Mesothelial cell of epicardium (in vitro differentiated cells): ENCODE measurements at regions not wholly inside any gene's neighbourhood (a gene's known extent, or its start where the extent isn't known, plus 50 kb on each side); places are given as distances from the start of the nearest gene placed in this dataset.
"Not testable (repeated sequence)": the region's sequence is repeated elsewhere in the genome, so short reads cannot be mapped to it uniquely, and the experiment has no call there.

Source experiments
- DNase-seq, 2 experiments: peaks; one replicate each; pipeline ENCODE4 v3.0.0; 2021; ENCODE audit warnings: low spot score in 2 of 2; ENCODE audit not compliant: unreplicated experiment in 2 of 2
- H3K27ac Mint-ChIP-seq: 2 replicates; pipeline ENCODE4 v1.8.0; 2021; ENCODE audit warnings: mixed read lengths
- H3K27me3 Mint-ChIP-seq: 2 replicates; pipeline ENCODE4 v1.8.0; 2021; ENCODE audit warnings: low read depth, mixed read lengths
- H3K36me3 Mint-ChIP-seq: 2 replicates; pipeline ENCODE4 v1.8.0; 2021; ENCODE audit warnings: mixed read lengths
- H3K4me1 Mint-ChIP-seq: 2 replicates; pipeline ENCODE4 v1.8.0; 2021; ENCODE audit warnings: mixed read lengths
- H3K4me3 Mint-ChIP-seq: 2 replicates; pipeline ENCODE4 v1.8.0; 2021; ENCODE audit warnings: mild to moderate bottlenecking, moderate library complexity, mixed read lengths
- H3K9me3 Mint-ChIP-seq: 2 replicates; pipeline ENCODE4 v1.8.0; 2021; ENCODE audit warnings: mixed read lengths
- TF ChIP-seq, protein P1 (sequence below): fragments of 200-600 bp; sonication (generic); IDR thresholded peaks from one replicate; pipeline ENCODE4 v1.5.0; 2021; ENCODE audit warnings: antibody characterized with exemption; ENCODE audit not compliant: unreplicated experiment

GRCh38 chr5:87539839-87540238 is 127.1 kb upstream of the CCNH start:
- Mint-ChIP-seq H3K27ac (no peak overlapping the region), H3K4me3 (no peak overlapping the region), H3K9me3 (no peaks in the 10 kb centered on the region), H3K4me1 (peaks cover 16% of the 10 kb centered on the region), H3K27me3 (peaks cover 3% of the 10 kb centered on the region), H3K36me3 (no peaks in the 10 kb centered on the region)
- no peak for DNase-seq
- TF ChIP-seq, protein P1, sequence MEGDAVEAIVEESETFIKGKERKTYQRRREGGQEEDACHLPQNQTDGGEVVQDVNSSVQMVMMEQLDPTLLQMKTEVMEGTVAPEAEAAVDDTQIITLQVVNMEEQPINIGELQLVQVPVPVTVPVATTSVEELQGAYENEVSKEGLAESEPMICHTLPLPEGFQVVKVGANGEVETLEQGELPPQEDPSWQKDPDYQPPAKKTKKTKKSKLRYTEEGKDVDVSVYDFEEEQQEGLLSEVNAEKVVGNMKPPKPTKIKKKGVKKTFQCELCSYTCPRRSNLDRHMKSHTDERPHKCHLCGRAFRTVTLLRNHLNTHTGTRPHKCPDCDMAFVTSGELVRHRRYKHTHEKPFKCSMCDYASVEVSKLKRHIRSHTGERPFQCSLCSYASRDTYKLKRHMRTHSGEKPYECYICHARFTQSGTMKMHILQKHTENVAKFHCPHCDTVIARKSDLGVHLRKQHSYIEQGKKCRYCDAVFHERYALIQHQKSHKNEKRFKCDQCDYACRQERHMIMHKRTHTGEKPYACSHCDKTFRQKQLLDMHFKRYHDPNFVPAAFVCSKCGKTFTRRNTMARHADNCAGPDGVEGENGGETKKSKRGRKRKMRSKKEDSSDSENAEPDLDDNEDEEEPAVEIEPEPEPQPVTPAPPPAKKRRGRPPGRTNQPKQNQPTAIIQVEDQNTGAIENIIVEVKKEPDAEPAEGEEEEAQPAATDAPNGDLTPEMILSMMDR = no peak

DNA sequence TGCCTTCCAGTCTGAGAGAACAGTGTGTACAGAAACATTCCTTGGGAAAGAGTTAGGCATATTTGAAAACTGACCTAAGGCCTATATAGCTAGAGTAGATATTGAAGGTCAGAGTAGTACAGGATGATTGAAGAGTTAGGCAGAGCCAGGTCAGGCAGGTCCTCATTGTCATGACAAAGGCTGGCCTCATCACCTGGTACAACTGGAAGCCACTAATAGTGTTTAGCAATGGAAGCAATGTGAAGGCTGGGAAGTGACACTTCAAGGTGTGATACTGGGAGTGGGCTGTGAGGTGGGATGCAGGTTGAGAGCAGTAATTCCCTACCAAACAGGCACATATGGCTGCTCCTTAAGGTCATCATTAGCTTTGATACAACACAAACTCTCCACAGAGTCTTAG is 123.6 kb upstream of the CCNH start:
- Mint-ChIP-seq H3K27ac (no peak overlapping the region), H3K36me3 (no peaks in the 10 kb centered on the region), H3K27me3 (peaks cover 3% of the 10 kb centered on the region), H3K4me3 (no peak overlapping the region), H3K9me3 (no peaks in the 10 kb centered on the region), H3K4me1 (peaks cover 12% of the 10 kb centered on the region)
- TF ChIP-seq, protein P1 = no peak
- no peak for DNase-seq

DNA sequence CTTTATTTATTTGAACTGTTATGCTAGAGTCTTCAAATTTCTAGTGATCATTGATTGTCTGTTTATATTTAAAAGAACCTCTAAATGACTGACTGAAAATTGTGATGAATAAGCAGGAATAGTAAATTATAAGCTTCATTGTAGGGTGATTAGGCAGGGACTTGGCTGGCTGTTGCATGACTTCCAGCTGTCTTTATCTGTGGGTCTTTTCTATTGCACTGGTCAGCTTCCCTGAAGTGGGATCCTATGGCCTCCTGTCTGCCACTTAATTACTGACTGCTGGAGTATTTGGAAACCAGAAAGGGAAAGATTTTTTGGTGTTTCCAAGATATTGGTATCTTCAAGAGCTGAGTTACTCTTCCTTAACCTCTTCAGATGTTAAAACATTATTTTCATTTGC is 123.0 kb upstream of the CCNH start:
- DNase-seq = no peak
- Mint-ChIP-seq H3K4me3 (no peak overlapping the region), H3K36me3 (no peaks in the 10 kb centered on the region), H3K27ac (no peak overlapping the region), H3K4me1 (peaks cover 6% of the 10 kb centered on the region), H3K9me3 (no peaks in the 10 kb centered on the region), H3K27me3 (peaks cover 3% of the 10 kb centered on the region)
- TF ChIP-seq, protein P1 = no peak

- H3K36me3 Mint-ChIP-seq = no peaks in the 10 kb centered on the region
- no peaks in the 10 kb centered on the region for H3K4me1 Mint-ChIP-seq
- H3K4me3 Mint-ChIP-seq = no peak overlapping the region
- DNase-seq = no peak
- TF ChIP-seq, protein P1 = no peak
- H3K27ac Mint-ChIP-seq = no peak overlapping the region
- H3K9me3 Mint-ChIP-seq = peaks cover 3% of the 10 kb centered on the region
- H3K27me3 Mint-ChIP-seq = no peaks in the 10 kb centered on the region
Observed at GRCh38 chr5:87529486-87530076, 116.9 kb upstream of the CCNH start.

DNA sequence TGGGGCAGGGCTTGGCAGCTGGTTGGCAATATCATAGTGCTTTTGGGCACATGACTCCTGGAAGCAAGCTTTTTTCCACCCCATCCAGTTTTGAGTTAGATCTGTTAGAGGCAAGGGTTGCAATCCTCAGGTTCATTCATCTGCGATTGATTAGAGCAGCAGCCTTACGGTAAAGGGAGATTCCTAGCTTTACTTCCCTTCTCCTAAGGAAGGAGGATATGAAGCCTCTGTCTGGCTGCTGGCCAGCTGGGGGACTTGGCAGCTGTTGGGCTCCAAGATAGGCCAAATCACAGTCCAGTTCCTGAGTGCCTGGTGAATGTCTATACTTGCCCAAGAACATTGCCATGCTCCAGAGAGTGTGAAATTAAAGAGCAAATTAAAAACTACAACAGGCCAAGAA is 113.4 kb upstream of the CCNH start:
- no peaks in the 10 kb centered on the region for H3K4me1 Mint-ChIP-seq
- DNase-seq = no peak
- no peaks in the 10 kb centered on the region for H3K27me3 Mint-ChIP-seq
- TF ChIP-seq, protein P1 = no peak
- no peak overlapping the region for H3K27ac Mint-ChIP-seq
- no peak overlapping the region for H3K4me3 Mint-ChIP-seq
- H3K9me3 Mint-ChIP-seq = peaks cover 3% of the 10 kb centered on the region
- H3K36me3 Mint-ChIP-seq = no peaks in the 10 kb centered on the region

DNA sequence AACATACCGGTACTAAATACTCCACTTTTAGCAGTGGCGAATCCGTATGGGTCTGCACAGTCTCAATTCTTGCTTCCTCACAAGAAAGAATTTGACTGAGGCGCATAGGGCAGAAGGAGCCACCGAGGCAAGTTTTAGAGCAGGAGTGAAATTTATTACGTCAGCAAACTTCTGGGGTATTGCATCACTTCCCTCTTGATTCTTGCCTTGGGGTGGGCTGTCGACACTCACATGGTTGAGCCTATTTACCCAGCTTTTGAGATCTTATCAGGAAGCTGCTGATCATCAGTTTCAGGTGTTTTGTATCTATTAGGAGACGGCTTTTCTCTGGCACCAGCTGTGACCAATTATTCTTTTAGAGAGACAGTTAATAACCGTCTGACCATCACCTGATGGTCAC is 111.5 kb upstream of the CCNH start:
- Mint-ChIP-seq H3K4me1 (no peaks in the 10 kb centered on the region), H3K36me3 (no peaks in the 10 kb centered on the region), H3K27ac (no peak overlapping the region), H3K4me3 (no peak overlapping the region), H3K27me3 (no peaks in the 10 kb centered on the region), H3K9me3 (peaks cover 9% of the 10 kb centered on the region)
- TF ChIP-seq, protein P1 = no peak
- no peak for DNase-seq

DNA sequence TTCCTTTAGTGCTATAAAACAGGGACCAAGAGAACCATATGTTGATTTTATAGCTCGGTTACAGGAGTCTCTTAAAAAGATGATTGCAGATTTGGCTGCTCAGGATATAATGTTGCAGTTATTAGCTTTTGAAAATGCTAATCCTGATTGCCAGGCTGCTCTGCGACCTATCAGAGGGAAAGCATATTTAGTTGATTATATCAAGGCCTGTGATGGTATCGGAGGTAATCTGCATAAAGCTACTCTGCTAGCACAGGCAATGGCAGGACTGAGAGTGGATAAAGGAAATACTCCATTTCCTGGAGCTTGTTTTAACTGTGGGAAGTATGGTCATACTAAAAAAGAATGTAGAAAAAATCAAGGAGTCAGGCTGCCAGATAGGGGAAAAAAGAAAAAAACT is 99.0 kb upstream of the CCNH start:
- peaks cover 13% of the 10 kb centered on the region for H3K9me3 Mint-ChIP-seq
- H3K36me3 Mint-ChIP-seq, H3K27me3 Mint-ChIP-seq, H3K4me1 Mint-ChIP-seq, H3K27ac Mint-ChIP-seq, H3K4me3 Mint-ChIP-seq, DNase-seq: not testable (repeated sequence)
